ENCODE measurements at regions not wholly inside any gene's neighbourhood (a gene's known extent, or its start where the extent isn't known, plus 50 kb on each side); places are given as distances from the start of the nearest gene placed in this dataset.
"Not testable (repeated sequence)": the region's sequence is repeated elsewhere in the genome, so short reads cannot be mapped to it uniquely, and the experiment has no call there.

GRCh38 chr17:26936645-26937044 is 357.3 kb upstream of the WSB1 start:
- in situ Hi-C loops (cut with MboI; ENCODE audit: low sequenced_read_pairs) = not testable (repeated sequence)

- in situ Hi-C loops (cut with MboI; ENCODE audit: low sequenced_read_pairs) = not testable (repeated sequence)
These were observed 356.1 kb upstream of the WSB1 start for GRCh38 chr17:26937750-26938322.

GRCh38 chr17:26939755-26940154 is 354.2 kb upstream of the WSB1 start:
- in situ Hi-C loops (cut with MboI; ENCODE audit: low sequenced_read_pairs) = not testable (repeated sequence)

GRCh38 chr17:26940587-26940986 is 353.3 kb upstream of the WSB1 start:
- in situ Hi-C loops (cut with MboI; ENCODE audit: low sequenced_read_pairs) = not testable (repeated sequence)

- in situ Hi-C loops (cut with MboI; ENCODE audit: low sequenced_read_pairs) = no loop called here
These were observed 331.4 kb upstream of the WSB1 start for GRCh38 chr17:26962255-26963162.

- in situ Hi-C loops (cut with MboI; ENCODE audit: low sequenced_read_pairs) = no loop called here
These were observed 330.8 kb upstream of the WSB1 start for GRCh38 chr17:26963163-26963503.

GRCh38 chr17:26965898-26966624 is 327.9 kb upstream of the WSB1 start:
- in situ Hi-C loops (cut with MboI; ENCODE audit: low sequenced_read_pairs) = not testable (repeated sequence)

- in situ Hi-C loops (cut with MboI; ENCODE audit: low sequenced_read_pairs) = not testable (repeated sequence)
These were observed 327.2 kb upstream of the WSB1 start for GRCh38 chr17:26966625-26967179.

- in situ Hi-C loops (cut with MboI; ENCODE audit: low sequenced_read_pairs) = not testable (repeated sequence)
These were observed 312.0 kb upstream of the WSB1 start for GRCh38 chr17:26981845-26982425.

GRCh38 chr17:26982563-26982962 is 311.4 kb upstream of the WSB1 start:
- in situ Hi-C loops (cut with MboI; ENCODE audit: low sequenced_read_pairs) = not testable (repeated sequence)

GRCh38 chr17:26987851-26988250 is 306.1 kb upstream of the WSB1 start:
- in situ Hi-C loops (cut with MboI; ENCODE audit: low sequenced_read_pairs) = not testable (repeated sequence)

- in situ Hi-C loops (cut with MboI; ENCODE audit: low sequenced_read_pairs) = not testable (repeated sequence)
These were observed 299.3 kb upstream of the WSB1 start for GRCh38 chr17:26994648-26995047.

- in situ Hi-C loops (cut with MboI; ENCODE audit: low sequenced_read_pairs) = not testable (repeated sequence)
These were observed 297.6 kb upstream of the WSB1 start for GRCh38 chr17:26996146-26996916.

- in situ Hi-C loops (cut with MboI; ENCODE audit: low sequenced_read_pairs) = loop anchor here (10.0 kb wide), 1 partner anchor 57 kb away; no protein-coding TSS in a partner anchor
These were observed 286.0 kb upstream of the WSB1 start for GRCh38 chr17:27007734-27008531.

- in situ Hi-C loops (cut with MboI; ENCODE audit: low sequenced_read_pairs) = loop anchor here (10.0 kb wide), 1 partner anchor 56 kb away; no protein-coding TSS in a partner anchor
These were observed 284.8 kb upstream of the WSB1 start for GRCh38 chr17:27009087-27009486.

- in situ Hi-C loops (cut with MboI; ENCODE audit: low sequenced_read_pairs) = not testable (repeated sequence)
These were observed 283.8 kb upstream of the WSB1 start for GRCh38 chr17:27010138-27010537.

GRCh38 chr17:27030552-27030951 is 263.4 kb upstream of the WSB1 start:
- in situ Hi-C loops (cut with MboI; ENCODE audit: low sequenced_read_pairs) = not testable (repeated sequence)

- in situ Hi-C loops (cut with MboI; ENCODE audit: low sequenced_read_pairs) = no loop called here
These were observed 255.2 kb upstream of the WSB1 start for GRCh38 chr17:27038676-27039075.

- in situ Hi-C loops (cut with MboI; ENCODE audit: low sequenced_read_pairs) = not testable (repeated sequence)
These were observed 248.9 kb upstream of the WSB1 start for GRCh38 chr17:27045039-27045438.
